HepG2 (cell line): ENCODE measurements at regions not wholly inside any gene's neighbourhood (a gene's known extent, or its start where the extent isn't known, plus 50 kb on each side); places are given as distances from the start of the nearest gene placed in this dataset.

Experiments
- AGO2 ChIP-seq: fragments of 200-400 bp; formaldehyde crosslinking; optimal IDR thresholded peaks from 2 replicates; pipeline ENCODE3; 2017; ENCODE audit warnings: mild to moderate bottlenecking, low read depth, low read length, moderate library complexity
- BCLAF1 ChIP-seq: fragments of 450-650 bp; IDR thresholded peaks from 2 replicates; pipeline ENCODE4 v1.6.1; 2017; ENCODE audit warnings: mild to moderate bottlenecking
- FOSL2 ChIP-seq: sonication (generic); formaldehyde crosslinking; IDR thresholded peaks from 2 replicates; pipeline ENCODE4 v1.4.0; 2020; ENCODE audit warnings: missing genetic modification reagents
- IKZF5 ChIP-seq: IDR thresholded peaks from 2 replicates; pipeline ENCODE4 v1.6.1; 2018; ENCODE audit warnings: missing genetic modification reagents, mild to moderate bottlenecking, missing compliant biosample characterization
- RFXANK ChIP-seq: IDR thresholded peaks from 2 replicates; pipeline ENCODE4 v1.6.1; 2016
- SNAPC4 ChIP-seq: sonication (generic); formaldehyde crosslinking; IDR thresholded peaks from 2 replicates; pipeline ENCODE4 v1.4.0; 2020; ENCODE audit warnings: mild to moderate bottlenecking, missing genetic modification reagents
- TBP ChIP-seq: sonication (generic); formaldehyde crosslinking; IDR thresholded peaks from 2 replicates; pipeline ENCODE4 v1.5.0; 2020; ENCODE audit warnings: missing genetic modification reagents
- ZNF274 ChIP-seq: sonication (generic); formaldehyde crosslinking; IDR thresholded peaks from 2 replicates; pipeline ENCODE4 v1.5.1; 2020; ENCODE audit warnings: mild to moderate bottlenecking, missing genetic modification reagents
- ZNF333 ChIP-seq: sonication (generic); formaldehyde crosslinking; IDR thresholded peaks from 2 replicates; pipeline ENCODE4 v1.4.0; 2020; ENCODE audit warnings: mild to moderate bottlenecking, missing genetic modification reagents, borderline replicate concordance

DNA sequence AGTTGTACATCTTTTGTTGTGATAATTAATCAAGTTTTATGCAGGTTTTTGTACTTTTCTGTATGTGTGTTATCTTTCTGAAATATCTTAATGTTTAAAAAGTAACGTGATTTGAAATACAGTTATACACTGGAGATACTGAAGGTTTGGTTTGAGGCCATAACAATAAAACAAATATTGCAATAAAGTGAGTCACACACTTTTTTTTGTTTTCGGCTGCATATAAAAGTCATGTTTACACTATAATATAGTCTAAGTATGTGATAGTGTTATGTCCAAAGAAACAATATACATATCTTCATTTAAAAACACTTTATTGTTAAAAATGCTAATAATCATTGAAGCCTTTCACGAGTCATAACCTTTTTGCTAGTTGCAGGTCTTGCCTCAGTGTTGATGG is 473.1 kb upstream of the GJE1 start (continued):
- no peak for TF ChIP-seq ZNF333 (CRISPR knock-in tag)
- TF ChIP-seq ZNF274 (CRISPR knock-in tag): no peak
- no peak for TF ChIP-seq AGO2
- no peak for TF ChIP-seq SNAPC4
- TF ChIP-seq IKZF5: no peak
- TF ChIP-seq BCLAF1: no peak
- no peak for TF ChIP-seq RFXANK
- TF ChIP-seq TBP (CRISPR knock-in tag): no peak
- no peak for TF ChIP-seq FOSL2 (CRISPR knock-in tag)
- TF ChIP-seq, all 625 proteins: peak for 0
